SK-N-SH (cell line): ENCODE measurements at regions not wholly inside any gene's neighbourhood (a gene's known extent, or its start where the extent isn't known, plus 50 kb on each side); places are given as distances from the start of the nearest gene placed in this dataset.
A peak's percentile ranks its signal among the peaks of the same experiment; 100 is the strongest.
"Not testable (repeated sequence)": the region's sequence is repeated elsewhere in the genome, so short reads cannot be mapped to it uniquely, and the experiment has no call there.

Experiments
- CTCF ChIA-PET: fragments of 300-600, 350-600 bp; formaldehyde crosslinking; extraction: SDS; loops from one replicate; lab custom pipeline; 2021; lab: Yijun Ruan, JAX
- POLR2A ChIA-PET: fragments of 350-600 bp; sonication (Branson Sonifier 250); formaldehyde crosslinking; extraction: SDS; loops from one replicate; lab custom pipeline; 2020; ENCODE audit warnings: antibody characterized with exemption, inconsistent platforms; lab: Yijun Ruan, JAX
- DNase-seq: peaks from one replicate; pipeline ENCODE4 v3.0.0; 2012
- H2AFZ ChIP-seq: fragments of 200-600 bp; sonication (generic); 2 replicates; pipeline ENCODE4 v1.8.1; 2016; ENCODE audit warnings: antibody characterized with exemption, mild to moderate bottlenecking, low read depth
- H3F3A ChIP-seq: fragments of 200-600 bp; sonication (generic); replicated peaks from 2 replicates; pipeline ENCODE3; 2016; ENCODE audit warnings: antibody characterized with exemption, mild to moderate bottlenecking; ENCODE audit not compliant: insufficient read depth
- H3K27ac ChIP-seq, 2 experiments: fragments of 200-500 bp in 1 of 2; fragments of 200-600 bp in 1 of 2; sonication (Bioruptor generic) in 1 of 2; sonication (generic), shearing (Covaris generic) in 1 of 2; 2 replicates each; pipeline versions ENCODE4 v1.5.1 to v1.6.1; 2014 to 2016; ENCODE audit warnings: low read depth in 2 of 2, inconsistent platforms in 1 of 2, low read length in 1 of 2, mild to moderate bottlenecking in 1 of 2, mixed read lengths in 1 of 2
- H3K27me3 ChIP-seq: fragments of 200-600 bp; sonication (generic), shearing (Covaris generic); 2 replicates; pipeline ENCODE4 v1.6.1; 2016; ENCODE audit warnings: mixed run types; ENCODE audit not compliant: insufficient read depth
- H3K36me3 ChIP-seq, 2 experiments: fragments of 200-500 bp in 1 of 2; fragments of 200-600 bp in 1 of 2; sonication (Bioruptor generic) in 1 of 2; sonication (generic) in 1 of 2; replicated peaks in 1 of 2; 2 replicates each; pipeline versions ENCODE3 to v1.5.1; 2014 to 2016; ENCODE audit warnings: low read length in 1 of 2, mild to moderate bottlenecking in 1 of 2; ENCODE audit not compliant: insufficient read depth in 2 of 2, control insufficient read depth in 1 of 2
- H3K4me1 ChIP-seq, 2 experiments: fragments of 200-500 bp in 1 of 2; fragments of 200-600 bp in 1 of 2; sonication (Bioruptor generic) in 1 of 2; sonication (generic), shearing (Covaris generic) in 1 of 2; 2 replicates each; pipeline versions ENCODE4 v1.5.1 to v1.6.1; 2014 to 2016; ENCODE audit warnings: low read depth in 1 of 2, low read length in 1 of 2, mixed run types in 1 of 2; ENCODE audit not compliant: insufficient read depth in 2 of 2, control insufficient read depth in 1 of 2
- H3K4me2 ChIP-seq: fragments of 200-600 bp; sonication (generic), shearing (Covaris generic); 2 replicates; pipeline ENCODE4 v1.6.1; 2017; ENCODE audit warnings: mixed run types
- H3K4me3 ChIP-seq, 2 experiments: fragments of 200-500 bp in 1 of 2; fragments of 200-600 bp in 1 of 2; sonication (Bioruptor generic) in 1 of 2; sonication (generic), shearing (Covaris generic) in 1 of 2; 2 replicates each; pipeline versions ENCODE4 v1.5.1 to v1.8.1; 2014 to 2016; ENCODE audit warnings: low read depth in 2 of 2, inconsistent platforms in 1 of 2, low read length in 1 of 2, mild to moderate bottlenecking in 1 of 2, mixed read lengths in 1 of 2, moderate library complexity in 1 of 2
- H3K79me2 ChIP-seq: fragments of 200-600 bp; sonication (generic); 2 replicates; pipeline ENCODE4 v1.8.1; 2017; ENCODE audit warnings: mild to moderate bottlenecking; ENCODE audit not compliant: insufficient read depth
- H3K9ac ChIP-seq: fragments of 200-600 bp; sonication (generic); 2 replicates; pipeline ENCODE4 v1.6.1; 2017; ENCODE audit warnings: mixed run types
- H3K9me2 ChIP-seq: fragments of 200-600 bp; sonication (generic); 2 replicates; pipeline ENCODE4 v1.6.1; 2017; ENCODE audit warnings: mixed run types
- H3K9me3 ChIP-seq: fragments of 200-600 bp; sonication (generic); 2 replicates; pipeline ENCODE4 v1.6.1; 2017; ENCODE audit warnings: mixed run types, mild to moderate bottlenecking, moderate library complexity
- H4K20me1 ChIP-seq: fragments of 200-600 bp; sonication (generic); 2 replicates; pipeline ENCODE4 v1.6.1; 2017; ENCODE audit warnings: mild to moderate bottlenecking, mixed run types; ENCODE audit not compliant: insufficient read depth
- FOSL2 ChIP-seq: IDR thresholded peaks from 2 replicates; pipeline ENCODE4 v1.4.0; 2012; ENCODE audit warnings: low read depth, mild to moderate bottlenecking, moderate library complexity, borderline replicate concordance
- FOXM1 ChIP-seq: IDR thresholded peaks from 2 replicates; pipeline ENCODE4 v1.4.0; 2012; ENCODE audit warnings: low read depth, mild to moderate bottlenecking
- GATA2 ChIP-seq: sonication (generic); formaldehyde crosslinking; IDR thresholded peaks from 2 replicates; pipeline ENCODE4 v1.5.0; 2020; ENCODE audit warnings: mild to moderate bottlenecking, missing genetic modification reagents
- JUND ChIP-seq: IDR thresholded peaks from 2 replicates; pipeline ENCODE4 v1.4.0; 2012
- RAD21 ChIP-seq: IDR thresholded peaks from 2 replicates; pipeline ENCODE4 v1.6.1; 2012; ENCODE audit warnings: mild to moderate bottlenecking, low read length
- RCOR1 ChIP-seq: fragments of 150-350 bp; IDR thresholded peaks from 2 replicates; pipeline ENCODE4 v1.6.1; 2017; ENCODE audit warnings: antibody characterized with exemption, low read length
- RFX5 ChIP-seq: IDR thresholded peaks from 2 replicates; pipeline ENCODE4 v1.6.1; 2012; ENCODE audit warnings: mild to moderate bottlenecking, improper control_type of control experiment, low read length
- RXRA ChIP-seq: IDR thresholded peaks from 2 replicates; pipeline ENCODE4 v1.4.0; 2012; ENCODE audit warnings: low read depth, mild to moderate bottlenecking, borderline replicate concordance
- SIN3A ChIP-seq: IDR thresholded peaks from 2 replicates; pipeline ENCODE4 v1.6.1; 2012; ENCODE audit warnings: low read depth, mild to moderate bottlenecking, low read length, moderate library complexity, borderline replicate concordance
- SMC3 ChIP-seq: IDR thresholded peaks from 2 replicates; pipeline ENCODE4 v1.6.1; 2012; ENCODE audit warnings: low read depth, low read length, improper control_type of control experiment
- TAF1 ChIP-seq: IDR thresholded peaks from 2 replicates; pipeline ENCODE4 v1.6.1; 2012; ENCODE audit warnings: low read depth, mild to moderate bottlenecking, low read length, moderate library complexity, borderline replicate concordance
- WGBS: methylation state at CpG from one replicate; pipeline ENCODE4 v1.1.6; 2017; ENCODE audit warnings: low lambda C conversion rate; 5-methylcytosine and 5-hydroxymethylcytosine counted together
- TF ChIP-seq, protein P1 (sequence below): fragments of 200-600 bp; sonication (generic); IDR thresholded peaks from 2 replicates; pipeline ENCODE4 v1.6.1; 2017; ENCODE audit warnings: antibody characterized with exemption, mild to moderate bottlenecking, moderate library complexity
- TF ChIP-seq, protein P2 (sequence below): IDR thresholded peaks from 2 replicates; pipeline ENCODE4; 2012

DNA sequence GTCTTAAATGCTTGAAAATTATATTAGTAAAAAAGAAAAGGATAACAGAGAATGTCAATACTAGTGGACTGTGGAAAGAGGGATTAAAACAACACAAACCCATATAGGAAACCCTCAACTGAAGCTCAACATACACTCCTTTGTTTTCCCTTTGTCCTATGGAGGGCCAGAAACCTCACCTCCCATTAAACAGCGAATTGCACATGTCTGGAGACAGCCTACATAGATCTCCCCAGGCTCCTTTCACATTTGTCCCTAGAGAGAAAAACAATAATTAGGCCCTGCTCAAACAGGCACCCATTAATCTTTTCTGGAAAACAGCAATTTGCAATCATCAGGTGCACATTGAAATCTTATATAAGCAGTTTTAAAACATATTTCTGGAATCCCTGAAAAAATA, 87.6 kb upstream of the SEMA3D start:
- CTCF ChIA-PET = interaction anchor here (0.9 to 1.4 kb wide), 2 partner anchors 43 to 556 kb away, joined by 3 to 4 read pairs; no protein-coding TSS in a partner anchor
- no peaks in the 10 kb centered on the region for H3K9me3 ChIP-seq
- no peak overlapping the region for H3K9ac ChIP-seq
- no peak overlapping the region; the same call in 1 of the 2 replicates for H2AFZ ChIP-seq
- no peaks in the 10 kb centered on the region for H3K27me3 ChIP-seq
- H3K4me2 ChIP-seq = no peak overlapping the region
- H3K9me2 ChIP-seq = no peaks in the 10 kb centered on the region
- H3K79me2 ChIP-seq = no peaks in the 10 kb centered on the region
- no peak overlapping the region for H3K27ac ChIP-seq
- H4K20me1 ChIP-seq = no peaks in the 10 kb centered on the region
- POLR2A ChIA-PET = no interaction called here
- no peaks in the 10 kb centered on the region for H3F3A ChIP-seq
- no peak for DNase-seq
- no peaks in the 10 kb centered on the region; a peak in 1 of 4 replicates for H3K4me1 ChIP-seq
- TF ChIP-seq, protein P1, sequence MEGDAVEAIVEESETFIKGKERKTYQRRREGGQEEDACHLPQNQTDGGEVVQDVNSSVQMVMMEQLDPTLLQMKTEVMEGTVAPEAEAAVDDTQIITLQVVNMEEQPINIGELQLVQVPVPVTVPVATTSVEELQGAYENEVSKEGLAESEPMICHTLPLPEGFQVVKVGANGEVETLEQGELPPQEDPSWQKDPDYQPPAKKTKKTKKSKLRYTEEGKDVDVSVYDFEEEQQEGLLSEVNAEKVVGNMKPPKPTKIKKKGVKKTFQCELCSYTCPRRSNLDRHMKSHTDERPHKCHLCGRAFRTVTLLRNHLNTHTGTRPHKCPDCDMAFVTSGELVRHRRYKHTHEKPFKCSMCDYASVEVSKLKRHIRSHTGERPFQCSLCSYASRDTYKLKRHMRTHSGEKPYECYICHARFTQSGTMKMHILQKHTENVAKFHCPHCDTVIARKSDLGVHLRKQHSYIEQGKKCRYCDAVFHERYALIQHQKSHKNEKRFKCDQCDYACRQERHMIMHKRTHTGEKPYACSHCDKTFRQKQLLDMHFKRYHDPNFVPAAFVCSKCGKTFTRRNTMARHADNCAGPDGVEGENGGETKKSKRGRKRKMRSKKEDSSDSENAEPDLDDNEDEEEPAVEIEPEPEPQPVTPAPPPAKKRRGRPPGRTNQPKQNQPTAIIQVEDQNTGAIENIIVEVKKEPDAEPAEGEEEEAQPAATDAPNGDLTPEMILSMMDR = no peak
- TF ChIP-seq RAD21 = no peak
- no peak overlapping the region for H3K4me3 ChIP-seq
- 52% methylated on average over 1 of the region's 1 CpG for WGBS
- no peaks in the 10 kb centered on the region for H3K36me3 ChIP-seq

DNA sequence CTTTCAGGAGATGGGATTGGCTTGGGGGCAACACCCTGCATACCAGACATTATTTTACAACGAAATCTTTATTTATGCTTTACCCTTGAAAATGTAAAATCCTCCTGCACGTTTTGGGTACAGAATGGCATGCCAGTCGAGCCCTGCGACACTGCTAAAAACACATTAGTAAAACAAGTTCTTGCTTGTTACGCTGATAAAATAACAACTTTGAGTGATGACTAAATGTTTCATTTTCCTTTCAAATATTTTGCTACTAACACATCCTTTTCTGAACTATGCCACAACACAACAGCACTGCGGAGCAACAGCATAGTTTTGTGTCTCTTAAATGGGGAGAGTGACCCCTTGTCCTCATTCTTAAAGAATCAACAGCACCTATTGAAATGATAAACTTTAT, 76.0 kb upstream of the SEMA3D start:
- Histone ChIP-seq H3K9me2 (no peaks in the 10 kb centered on the region), H4K20me1 (no peaks in the 10 kb centered on the region), H3K4me1 (no peaks in the 10 kb centered on the region; a peak in 1 of 4 replicates), H3K36me3 (no peaks in the 10 kb centered on the region), H2AFZ (peak overlapping the region; percentile 48), H3K27ac (no peak overlapping the region), H3K4me2 (no peak overlapping the region), H3F3A (no peaks in the 10 kb centered on the region), H3K4me3 (no peak overlapping the region), H3K27me3 (no peaks in the 10 kb centered on the region), H3K9ac (no peak overlapping the region), H3K79me2 (no peaks in the 10 kb centered on the region), H3K9me3 (no peaks in the 10 kb centered on the region; the same call in 1 of the 2 replicates)
- ChIA-PET CTCF (no interaction called here), POLR2A (no interaction called here)
- TF ChIP-seq RFX5 (no peak), RCOR1 (no peak), TAF1 (no peak), FOXM1 (no peak)
- WGBS = 65% methylated on average over 6 of the region's 6 CpGs
- no peak for DNase-seq

DNA sequence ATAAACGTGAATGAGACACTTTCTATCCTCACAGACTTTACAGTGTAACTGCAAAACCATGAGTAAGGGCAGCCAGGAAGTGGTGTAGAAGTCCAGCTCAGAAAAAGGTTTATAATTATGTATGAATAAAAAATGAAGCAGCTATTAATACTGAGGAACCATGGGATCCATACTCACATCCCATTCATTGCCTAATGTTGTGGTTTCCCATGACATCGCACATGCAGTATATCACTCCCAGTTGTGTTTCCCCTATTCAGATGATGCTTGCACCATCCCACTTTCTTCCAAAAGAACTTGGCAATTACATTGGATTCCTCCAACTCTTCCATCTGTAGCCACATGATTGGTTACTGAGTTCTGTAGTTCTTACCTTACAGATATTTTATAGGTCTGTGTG, 74.5 kb upstream of the SEMA3D start:
- Histone ChIP-seq H4K20me1 (no peaks in the 10 kb centered on the region), H3K9me3 (no peaks in the 10 kb centered on the region), H2AFZ (no peak overlapping the region), H3K9me2 (no peaks in the 10 kb centered on the region), H3K36me3 (no peaks in the 10 kb centered on the region), H3F3A (no peaks in the 10 kb centered on the region), H3K79me2 (no peaks in the 10 kb centered on the region), H3K9ac (no peak overlapping the region), H3K27ac (no peak overlapping the region), H3K4me3 (no peak overlapping the region), H3K4me1 (no peaks in the 10 kb centered on the region; a peak in 1 of 4 replicates), H3K27me3 (no peaks in the 10 kb centered on the region), H3K4me2 (no peak overlapping the region)
- TF ChIP-seq SMC3 (no peak), JUND (no peak), SIN3A (no peak), RXRA (no peak), FOSL2 (no peak), RFX5 (no peak), GATA2 (CRISPR knock-in tag) (no peak)
- TF ChIP-seq, protein P2, sequence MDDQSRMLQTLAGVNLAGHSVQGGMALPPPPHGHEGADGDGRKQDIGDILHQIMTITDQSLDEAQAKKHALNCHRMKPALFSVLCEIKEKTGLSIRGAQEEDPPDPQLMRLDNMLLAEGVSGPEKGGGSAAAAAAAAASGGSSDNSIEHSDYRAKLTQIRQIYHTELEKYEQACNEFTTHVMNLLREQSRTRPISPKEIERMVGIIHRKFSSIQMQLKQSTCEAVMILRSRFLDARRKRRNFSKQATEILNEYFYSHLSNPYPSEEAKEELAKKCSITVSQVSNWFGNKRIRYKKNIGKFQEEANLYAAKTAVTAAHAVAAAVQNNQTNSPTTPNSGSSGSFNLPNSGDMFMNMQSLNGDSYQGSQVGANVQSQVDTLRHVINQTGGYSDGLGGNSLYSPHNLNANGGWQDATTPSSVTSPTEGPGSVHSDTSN = no peak
- TF ChIP-seq, protein P1 = no peak
- POLR2A ChIA-PET = no interaction called here
- DNase-seq = no peak
- CTCF ChIA-PET = interaction anchor here (1.1 kb wide), 1 partner anchor 485 kb away, joined by 3 read pairs; no protein-coding TSS in a partner anchor
- 62% methylated on average over 2 of the region's 2 CpGs for WGBS

DNA sequence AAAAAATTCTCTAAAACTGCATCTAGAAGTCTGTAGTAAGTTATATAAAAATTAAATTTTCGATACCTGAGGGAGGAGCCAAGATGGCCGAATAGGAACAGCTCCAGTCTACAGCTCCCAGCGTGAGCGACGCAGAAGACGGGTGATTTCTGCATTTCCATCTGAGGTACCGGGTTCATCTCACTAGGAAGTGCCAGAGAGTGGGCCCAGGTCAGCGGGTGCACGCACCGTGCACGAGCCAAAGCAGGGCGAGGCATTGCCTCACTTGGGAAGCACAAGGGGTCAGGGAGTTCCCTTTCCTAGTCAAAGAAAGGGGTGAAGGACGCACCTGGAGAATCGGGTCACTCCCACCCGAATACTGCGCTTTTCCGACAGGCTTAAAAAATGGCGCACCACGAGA, 62.9 kb upstream of the SEMA3D start:
- H3K79me2 ChIP-seq, H3K4me3 ChIP-seq, H2AFZ ChIP-seq, H3K4me1 ChIP-seq, DNase-seq, POLR2A ChIA-PET, H3K4me2 ChIP-seq, H3K9me3 ChIP-seq, H3K27me3 ChIP-seq, H3K9ac ChIP-seq, H3K36me3 ChIP-seq, H3K27ac ChIP-seq, H4K20me1 ChIP-seq, CTCF ChIA-PET, H3K9me2 ChIP-seq, H3F3A ChIP-seq: not testable (repeated sequence)
- WGBS = 88% methylated on average over 19 of the region's 19 CpGs
